Upper lobe of left lung (tissue), 4 donors: ENCODE measurements at regions not wholly inside any gene's neighbourhood (a gene's known extent, or its start where the extent isn't known, plus 50 kb on each side); places are given as distances from the start of the nearest gene placed in this dataset.

Experiments
- POLR2A ChIP-seq, 4 donors: fragments of 450-650 bp; IDR thresholded peaks; one replicate each; pipeline ENCODE4 v1.5.1; 2016 to 2017; ENCODE audit warnings: antibody characterized with exemption in 4 of 4, mild to moderate bottlenecking in 2 of 4
- TF ChIP-seq, protein P1 (sequence below), 6 experiments: fragments of 450-650 bp in 4 of 6; fragments of 200-600 bp in 2 of 6; sonication (generic) in 2 of 6; IDR thresholded peaks; one replicate each; pipeline ENCODE4 v1.5.1; 2016 to 2019; ENCODE audit warnings: antibody characterized with exemption in 6 of 6

DNA sequence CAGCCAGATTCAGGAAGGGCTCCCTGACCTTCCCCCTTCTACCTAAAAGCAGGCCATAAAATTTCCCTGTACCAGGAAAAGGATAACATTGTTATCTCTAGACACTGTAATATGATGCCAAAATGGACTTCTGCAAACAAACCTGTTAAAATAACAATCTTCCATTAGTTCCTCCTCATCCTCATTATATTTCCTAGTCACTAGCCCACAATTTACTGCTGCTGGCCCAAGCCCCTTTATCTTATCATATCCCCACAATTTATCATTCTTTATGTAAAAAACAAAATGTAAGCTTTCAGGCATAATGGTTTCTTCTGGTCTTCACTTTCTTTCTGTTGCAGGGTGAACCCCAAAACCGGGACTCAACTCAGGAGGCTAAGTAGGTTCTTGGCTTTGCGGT is 1132.1 kb upstream of the CNTN5 start:
- TF ChIP-seq, protein P1, sequence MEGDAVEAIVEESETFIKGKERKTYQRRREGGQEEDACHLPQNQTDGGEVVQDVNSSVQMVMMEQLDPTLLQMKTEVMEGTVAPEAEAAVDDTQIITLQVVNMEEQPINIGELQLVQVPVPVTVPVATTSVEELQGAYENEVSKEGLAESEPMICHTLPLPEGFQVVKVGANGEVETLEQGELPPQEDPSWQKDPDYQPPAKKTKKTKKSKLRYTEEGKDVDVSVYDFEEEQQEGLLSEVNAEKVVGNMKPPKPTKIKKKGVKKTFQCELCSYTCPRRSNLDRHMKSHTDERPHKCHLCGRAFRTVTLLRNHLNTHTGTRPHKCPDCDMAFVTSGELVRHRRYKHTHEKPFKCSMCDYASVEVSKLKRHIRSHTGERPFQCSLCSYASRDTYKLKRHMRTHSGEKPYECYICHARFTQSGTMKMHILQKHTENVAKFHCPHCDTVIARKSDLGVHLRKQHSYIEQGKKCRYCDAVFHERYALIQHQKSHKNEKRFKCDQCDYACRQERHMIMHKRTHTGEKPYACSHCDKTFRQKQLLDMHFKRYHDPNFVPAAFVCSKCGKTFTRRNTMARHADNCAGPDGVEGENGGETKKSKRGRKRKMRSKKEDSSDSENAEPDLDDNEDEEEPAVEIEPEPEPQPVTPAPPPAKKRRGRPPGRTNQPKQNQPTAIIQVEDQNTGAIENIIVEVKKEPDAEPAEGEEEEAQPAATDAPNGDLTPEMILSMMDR (IDR thresholded peaks at IDR 0.05) = no peak
- TF ChIP-seq POLR2A (IDR thresholded peaks at IDR 0.05) = no peak
